Panc1 (cell line): ENCODE measurements at regions not wholly inside any gene's neighbourhood (a gene's known extent, or its start where the extent isn't known, plus 50 kb on each side); places are given as distances from the start of the nearest gene placed in this dataset.

Experiments used
- ATAC-seq: fragments of 200-7000 bp; cut with Tn5 transposase; 2 replicates; pipeline ENCODE4 v1.9.1; 2020; ENCODE audit warnings: mild to moderate bottlenecking, moderate library complexity
- BruUV-seq: library from RNA; stranded (reverse); fragments of 400-500 nt; replicated peaks from 2 replicates; lab custom pipeline; 2021; lab: Mats Ljungman, UMichigan
- CTCF ChIA-PET: fragments of 300-600 bp; sonication (Branson Sonifier 250); formaldehyde crosslinking; loops from one replicate; lab custom pipeline; 2022; ENCODE audit warnings: antibody characterized with exemption; lab: Charles Lee
- POLR2A ChIA-PET: fragments of 300-600 bp; sonication (Branson Sonifier 250); formaldehyde crosslinking; loops from one replicate; lab custom pipeline; 2022; ENCODE audit warnings: antibody characterized with exemption; lab: Charles Lee
- DNase-seq: peaks from one replicate; pipeline ENCODE4 v3.0.0-alpha.2; 2010; ENCODE audit warnings: low read depth, low spot score
- H3K27ac ChIP-seq: 2 replicates; pipeline ENCODE4 v1.5.1; 2011; ENCODE audit warnings: mild to moderate bottlenecking, low read length, inconsistent platforms
- H3K27me3 ChIP-seq: fragments of 200-500 bp; sonication (Bioruptor generic); 2 replicates; pipeline ENCODE4 v1.6.0; 2014; ENCODE audit warnings: low read length, inconsistent platforms; ENCODE audit not compliant: control insufficient read depth, insufficient read depth
- H3K36me3 ChIP-seq: fragments of 200-500 bp; sonication (Bioruptor generic); 2 replicates; pipeline ENCODE4 v1.5.1; 2014; ENCODE audit warnings: inconsistent platforms, mild to moderate bottlenecking, low read length, moderate library complexity; ENCODE audit not compliant: control insufficient read depth, insufficient read depth
- H3K4me1 ChIP-seq: 2 replicates; pipeline ENCODE4 v1.5.1; 2011; ENCODE audit warnings: inconsistent platforms, mild to moderate bottlenecking, low read length, moderate library complexity; ENCODE audit not compliant: control insufficient read depth, insufficient read depth
- H3K4me3 ChIP-seq, 2 experiments: 2 replicates each; pipeline ENCODE4 v1.5.1; 2011 to 2012; ENCODE audit warnings: low read depth in 2 of 2, low read length in 2 of 2, mild to moderate bottlenecking in 2 of 2, inconsistent platforms in 1 of 2, moderate library complexity in 1 of 2
- H3K9me3 ChIP-seq: fragments of 200-500 bp; sonication (Bioruptor generic); 2 replicates; pipeline ENCODE4 v1.5.1; 2014; ENCODE audit warnings: low read depth, mild to moderate bottlenecking, inconsistent platforms, low read length, moderate library complexity; ENCODE audit not compliant: control insufficient read depth, insufficient read depth
- CTCF ChIP-seq: fragments of 450-650 bp; IDR thresholded peaks from 2 replicates; pipeline ENCODE4 v1.5.1; 2017; ENCODE audit warnings: mild to moderate bottlenecking
- POLR2AphosphoS5 ChIP-seq: IDR thresholded peaks from 2 replicates; pipeline ENCODE4 v1.6.1; 2012; ENCODE audit warnings: mild to moderate bottlenecking, low read depth, low read length, moderate library complexity
- REST ChIP-seq, 2 experiments: IDR thresholded peaks; 2 replicates each; pipeline ENCODE4 v1.6.1; 2011 to 2012; ENCODE audit warnings: low read depth in 2 of 2, control low read depth in 1 of 2, low read length in 1 of 2, mild to moderate bottlenecking in 1 of 2, moderate library complexity in 1 of 2; ENCODE audit not compliant: insufficient read depth in 1 of 2
- SIN3A ChIP-seq: IDR thresholded peaks from 2 replicates; pipeline ENCODE4 v1.6.1; 2012; ENCODE audit warnings: low read depth, mild to moderate bottlenecking, low read length, moderate library complexity, borderline replicate concordance; ENCODE audit not compliant: insufficient read depth
- TCF7L2 ChIP-seq: IDR thresholded peaks from 2 replicates; pipeline ENCODE4 v1.6.1; 2011; ENCODE audit warnings: mild to moderate bottlenecking, low read depth, low read length, inconsistent platforms
- in situ Hi-C: cut with HindIII; loops from 2 replicates; pipeline ENCODE4 v1.10.0; 2016; ENCODE audit warnings: low sequenced_read_pairs, low pct_unique_long_range_greater_than_20kb
- intact Hi-C: fragments of 100-400 bp; cut with micrococcal nuclease; formaldehyde crosslinking; loops from one replicate; pipeline ENCODE4 v1.10.0; 2022; ENCODE audit not compliant: unreplicated experiment

GRCh38 chr4:54482529-54483200 is 175.1 kb upstream of the KIT start:
- ChIA-PET POLR2A (no interaction called here), CTCF (no interaction called here)
- TF ChIP-seq POLR2AphosphoS5 (no peak), CTCF (no peak), SIN3A (no peak), TCF7L2 (no peak), REST (IDR thresholded peaks at IDR 0.05; ENCODE audit: insufficient read depth in 1 of 2, low read depth in 2 of 2, low read length in 1 of 2) (no peak)
- in situ Hi-C loops = no loop called here
- Histone ChIP-seq H3K4me3 (no peak overlapping the region), H3K36me3 (no peaks in the 10 kb centered on the region), H3K4me1 (no peaks in the 10 kb centered on the region), H3K27ac (no peak overlapping the region), H3K9me3 (no peaks in the 10 kb centered on the region), H3K27me3 (no peaks in the 10 kb centered on the region)
- intact Hi-C loops = no loop called here
- ATAC-seq (no peak), DNase-seq (no peak)
- BruUV-seq = no TSS peak

DNA sequence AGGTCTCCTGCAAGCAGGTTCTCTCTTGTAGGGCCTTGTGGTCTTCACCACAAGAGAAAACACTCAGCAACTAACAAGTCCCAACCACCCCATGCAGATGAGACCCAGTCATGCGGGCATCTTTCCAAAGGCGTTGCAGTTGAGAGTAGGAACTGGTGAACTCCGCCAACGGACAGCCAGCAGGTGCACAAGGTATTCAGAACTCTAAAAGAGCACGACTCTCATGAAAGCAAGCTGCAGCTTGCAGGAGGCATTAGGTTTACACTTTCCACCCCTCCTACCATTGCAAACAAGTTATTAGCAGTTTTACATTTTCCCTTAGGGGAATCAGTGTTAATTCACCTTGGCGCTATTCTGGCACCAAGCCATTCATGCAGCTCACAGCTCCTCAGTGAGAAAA is 173.4 kb upstream of the KIT start:
- in situ Hi-C loops (no loop called here), intact Hi-C loops (no loop called here)
- BruUV-seq = no TSS peak
- no peak for TF ChIP-seq SIN3A
- no peak for TF ChIP-seq CTCF
- TF ChIP-seq TCF7L2 = no peak
- H3K9me3 ChIP-seq = no peaks in the 10 kb centered on the region
- no peaks in the 10 kb centered on the region for H3K36me3 ChIP-seq
- DNase-seq (no peak), ATAC-seq (no peak)
- no peak overlapping the region for H3K4me3 ChIP-seq
- ChIA-PET CTCF (no interaction called here), POLR2A (no interaction called here)
- H3K27ac ChIP-seq = no peak overlapping the region
- no peaks in the 10 kb centered on the region for H3K27me3 ChIP-seq
- no peaks in the 10 kb centered on the region for H3K4me1 ChIP-seq
